ENCODE measurements at regions not wholly inside any gene's neighbourhood (a gene's known extent, or its start where the extent isn't known, plus 50 kb on each side); places are given as distances from the start of the nearest gene placed in this dataset.
A peak's percentile ranks its signal among the peaks of the same experiment; 100 is the strongest.
"Not testable (repeated sequence)": the region's sequence is repeated elsewhere in the genome, so short reads cannot be mapped to it uniquely, and the experiment has no call there.

DNA sequence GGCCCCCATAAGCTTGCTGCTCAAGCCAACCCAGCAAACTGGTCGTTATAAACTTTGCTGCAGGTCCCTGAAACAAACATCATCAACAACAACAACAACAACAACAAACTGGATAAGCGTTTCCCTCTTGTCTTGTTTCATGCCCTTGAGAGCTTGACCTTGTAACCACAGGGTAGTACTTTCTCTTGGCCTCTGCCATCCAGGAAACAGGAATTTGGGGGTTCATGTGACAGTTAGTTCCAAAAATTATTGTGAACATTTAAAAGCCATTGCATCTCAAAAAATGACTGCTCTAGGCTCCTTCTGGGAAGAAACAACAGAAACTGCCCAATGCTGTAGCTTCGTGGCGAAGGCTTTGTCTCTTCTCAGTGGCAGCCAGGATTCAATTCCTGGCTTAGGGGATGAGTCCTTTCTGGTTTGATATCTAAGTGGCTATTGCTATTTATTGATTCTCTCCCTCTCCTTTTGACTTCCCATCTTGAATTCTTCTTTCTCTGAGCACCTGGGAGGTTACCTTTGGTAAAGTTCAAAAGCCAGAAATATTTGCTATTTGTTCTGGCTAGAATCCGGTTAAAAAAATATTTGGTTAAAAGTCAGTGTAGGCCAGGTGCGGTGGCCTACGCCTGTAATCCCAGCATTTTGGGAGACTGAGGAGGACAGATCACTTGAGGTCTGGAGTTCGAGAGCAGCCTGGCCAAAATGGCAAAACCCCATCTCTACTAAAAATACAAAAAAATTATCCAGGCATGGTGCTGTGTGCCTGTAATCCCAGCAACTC is 52.0 kb upstream of the CPM start:
- no peak for DNase-seq

DNA sequence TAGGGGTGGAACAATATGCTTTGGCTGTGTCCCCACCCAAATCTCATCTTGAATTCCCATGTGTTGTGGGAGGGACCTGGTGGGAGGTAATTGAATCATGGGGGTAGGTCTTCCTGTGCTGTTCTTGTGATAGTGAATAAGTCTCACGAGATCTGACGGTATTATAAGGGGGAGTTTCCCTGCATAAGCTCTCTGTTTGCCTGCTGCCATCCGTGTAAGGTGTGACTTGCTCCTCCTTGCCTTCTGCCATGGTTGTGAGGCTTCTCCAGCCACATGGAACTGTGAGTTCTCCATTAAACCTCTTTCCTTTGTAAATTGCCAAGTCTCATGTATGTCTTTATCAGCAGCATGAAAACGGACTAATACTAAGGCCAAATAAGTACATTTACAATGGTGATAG is 64.6 kb upstream of the CPM start:
- not testable (repeated sequence) for DNase-seq

DNA sequence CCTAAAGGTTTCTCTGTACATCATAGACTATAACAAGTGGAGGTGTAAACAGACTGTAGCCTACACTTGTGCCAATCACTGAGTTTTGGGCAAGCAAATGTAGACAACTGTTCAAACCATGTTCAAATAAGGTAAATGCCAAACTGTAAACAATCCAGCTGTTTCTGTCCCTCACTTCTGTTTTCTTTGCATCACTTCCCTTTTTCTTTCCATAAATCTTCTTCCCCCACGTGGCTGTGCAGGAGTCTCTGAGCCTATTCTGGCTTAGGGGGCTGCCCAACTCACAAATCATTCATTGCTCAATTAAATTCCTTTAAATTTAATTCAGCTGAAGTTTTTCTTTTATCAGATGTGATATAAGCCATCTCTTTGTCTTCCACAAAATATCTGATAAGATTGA is 65.1 kb upstream of the CPM start:
- DNase-seq: no peak

DNA sequence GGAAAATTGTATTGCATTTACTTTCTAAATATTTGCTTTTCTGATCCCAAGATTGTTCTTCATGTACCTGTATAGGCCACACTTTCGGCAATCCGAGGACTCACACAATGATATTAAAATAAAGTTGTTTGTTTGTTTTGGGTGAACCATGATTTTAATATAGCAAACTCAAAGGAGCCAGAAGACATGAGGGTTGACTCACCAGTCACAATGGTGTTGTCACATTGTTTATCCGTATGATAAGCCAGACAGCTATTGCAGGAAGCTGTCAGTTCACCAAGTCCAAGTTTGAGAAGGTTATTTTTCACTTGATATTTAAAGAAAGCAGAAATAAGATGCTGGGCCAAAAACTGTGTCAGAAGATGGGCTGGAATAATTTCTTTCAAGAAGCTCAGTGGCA is 67.1 kb upstream of the CPM start:
- no peak for DNase-seq

DNA sequence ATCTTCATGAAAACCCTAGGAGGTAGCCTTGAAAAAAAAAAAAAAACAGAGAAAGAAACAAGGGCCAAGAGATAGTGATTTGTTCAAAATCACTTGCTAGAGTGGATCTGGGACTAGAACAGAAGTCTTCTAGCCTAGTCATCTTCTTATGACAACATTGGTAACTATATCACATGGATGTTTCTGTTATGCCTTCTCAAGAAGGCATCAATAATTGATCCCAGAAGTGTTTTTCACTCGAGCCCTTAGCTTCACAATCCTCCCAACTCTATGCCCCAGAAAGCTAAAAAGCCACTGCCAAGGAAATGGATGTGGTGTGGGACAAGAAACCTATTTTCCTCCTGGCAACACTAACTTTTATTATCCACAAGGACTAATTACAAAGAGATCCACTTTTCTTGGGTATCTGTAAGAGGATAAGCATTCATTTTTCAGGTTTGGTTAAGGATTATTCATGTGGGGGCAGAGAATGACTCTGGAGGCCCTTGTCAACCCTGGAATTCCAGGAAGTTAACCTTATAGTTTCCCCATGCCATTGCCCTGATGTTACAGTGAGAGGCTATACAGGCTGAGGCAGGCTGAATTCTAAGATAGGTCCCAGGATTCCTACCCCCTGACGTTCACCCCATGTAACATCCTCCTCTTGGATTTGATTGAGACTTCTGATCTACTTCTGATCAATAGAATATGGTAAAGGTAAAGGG is 67.7 kb upstream of the CPM start:
- no peak for DNase-seq

DNA sequence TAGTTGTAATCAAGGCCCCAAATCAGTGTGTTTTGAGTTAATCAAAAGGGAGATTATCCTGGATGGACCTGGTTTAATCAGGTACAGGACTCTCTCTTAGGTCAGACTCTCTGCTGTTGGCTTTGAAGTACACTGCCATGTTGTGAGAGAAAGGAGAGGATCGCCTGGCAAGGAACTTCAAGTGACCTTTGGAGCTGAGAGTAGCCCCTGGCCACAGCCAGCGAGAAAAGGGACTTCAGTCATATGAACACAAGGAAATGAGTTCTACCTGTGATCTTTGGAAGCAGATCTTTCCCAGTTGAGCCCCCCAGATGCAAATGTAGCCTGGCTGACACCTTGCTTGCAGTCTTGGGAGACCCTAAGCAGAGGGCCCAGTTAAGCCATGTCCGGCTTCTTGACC is 68.3 kb upstream of the CPM start:
- no peak for DNase-seq

DNA sequence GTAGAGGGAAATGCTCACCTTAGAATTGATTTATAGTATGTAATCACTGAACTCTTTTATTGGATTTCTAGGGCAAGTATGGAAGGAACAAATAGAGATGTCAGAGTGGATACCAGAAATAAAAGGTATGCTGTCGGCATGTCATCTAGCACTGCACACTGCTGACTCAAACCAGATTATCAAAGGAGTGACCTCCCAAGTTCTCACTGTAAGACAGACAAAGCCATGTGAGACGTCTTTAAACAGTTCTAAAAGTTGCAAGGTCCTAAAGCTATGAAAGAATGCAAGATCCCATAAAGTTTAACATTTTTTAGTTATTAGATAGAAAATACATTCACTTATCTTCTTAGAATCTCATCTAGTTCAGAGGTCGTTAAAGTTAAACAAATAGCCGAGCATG is 70.0 kb upstream of the CPM start:
- no peak for DNase-seq

DNA sequence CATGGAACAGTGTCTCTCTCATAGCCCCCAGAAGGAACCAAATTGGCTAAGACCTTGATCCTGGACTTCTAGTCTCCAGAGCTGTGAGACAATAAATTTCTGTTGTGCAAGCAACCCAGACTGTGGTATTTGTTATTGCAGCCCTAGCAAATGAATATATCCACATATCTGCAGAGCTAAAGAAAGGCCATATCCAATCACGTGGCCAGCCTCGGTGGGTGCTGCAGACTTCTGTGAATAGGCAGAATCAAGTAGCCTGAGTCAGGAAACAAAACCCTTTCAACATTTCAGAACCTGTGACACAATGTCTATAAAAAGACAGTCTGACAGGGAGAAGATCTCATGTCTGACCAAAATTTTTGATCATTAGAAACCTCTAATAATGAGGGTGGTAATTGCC is 71.0 kb upstream of the CPM start:
- DNase-seq: no peak

DNA sequence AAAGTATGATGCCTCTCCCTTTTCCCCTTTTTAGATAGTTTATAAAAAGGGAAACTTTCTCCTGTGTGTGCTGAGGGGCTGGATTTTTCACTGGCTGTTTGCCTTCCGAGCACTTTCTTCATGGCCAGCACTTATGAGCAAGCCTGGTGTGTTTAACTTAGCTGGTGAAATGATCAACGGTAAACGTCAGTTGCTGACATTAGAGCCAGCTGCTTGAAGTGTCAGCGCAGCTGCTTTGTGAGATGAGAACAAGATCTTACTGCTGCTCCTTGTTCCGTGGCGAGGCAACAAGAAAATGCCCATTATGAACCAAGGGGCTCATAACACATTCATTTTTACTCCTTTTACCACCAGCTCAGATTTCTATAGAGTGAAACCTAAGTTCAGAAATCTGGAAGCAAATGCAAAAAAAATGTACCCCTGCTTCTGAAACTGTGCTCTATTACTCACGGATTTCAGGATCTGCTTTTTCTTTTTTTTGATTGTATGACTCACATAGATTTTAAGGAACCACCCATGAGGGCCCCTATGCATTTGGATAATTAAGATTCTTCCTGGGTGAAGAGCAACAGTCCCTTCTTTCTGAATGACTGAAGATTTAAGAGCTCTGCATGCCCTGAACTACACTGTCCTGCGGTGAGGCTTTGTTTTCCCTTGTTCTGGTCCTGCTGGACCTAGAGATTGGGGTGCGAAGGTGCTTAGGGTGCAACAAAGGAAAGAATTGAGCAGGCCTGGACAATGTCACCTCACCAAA is 74.3 kb upstream of the CPM start:
- DNase-seq: peak in 1 of 2 donors; percentile 1

DNA sequence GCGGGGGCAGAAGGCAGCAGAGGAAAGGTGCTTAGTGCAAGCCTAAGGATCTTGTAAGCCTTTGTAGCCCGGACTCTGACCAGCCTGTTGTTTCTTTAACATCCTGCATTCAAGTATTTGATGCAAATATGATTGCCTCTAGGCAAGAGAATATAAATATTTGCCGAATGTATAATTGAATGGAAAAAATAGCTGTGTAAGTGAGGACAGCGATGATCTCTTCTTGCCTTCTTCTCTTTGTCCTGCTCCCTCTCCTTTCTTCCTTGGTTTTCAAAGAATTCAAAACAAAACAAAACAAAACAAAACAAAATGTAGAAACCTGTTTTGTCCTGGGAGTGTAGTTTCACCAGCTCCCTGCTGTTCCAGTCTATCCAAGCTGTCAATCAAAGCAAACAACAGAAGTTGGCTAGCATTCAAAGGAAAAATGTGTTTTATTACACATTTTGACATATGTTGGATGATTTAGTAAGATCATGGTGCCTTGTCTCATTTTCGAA is 74.9 kb upstream of the CPM start:
- no peak for DNase-seq

DNA sequence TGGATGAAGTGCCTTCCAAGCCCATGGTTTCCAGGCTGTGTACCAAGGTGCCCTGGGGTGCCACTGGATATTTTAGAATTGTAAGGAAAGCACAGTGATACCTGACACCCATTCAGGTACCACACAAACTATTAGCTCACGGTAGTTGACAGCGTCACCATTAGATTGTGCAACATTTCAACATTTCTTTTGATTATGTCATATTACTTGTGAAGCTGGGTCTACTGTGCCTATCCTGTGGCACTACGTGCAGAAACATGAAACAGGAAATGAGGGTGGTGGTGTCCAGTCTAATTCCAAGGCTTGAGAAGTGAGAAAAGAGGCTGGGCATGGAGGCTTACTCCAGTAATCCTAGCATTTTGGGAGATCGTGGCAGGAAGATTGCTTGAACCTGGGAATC is 75.5 kb upstream of the CPM start:
- DNase-seq: no peak

DNA sequence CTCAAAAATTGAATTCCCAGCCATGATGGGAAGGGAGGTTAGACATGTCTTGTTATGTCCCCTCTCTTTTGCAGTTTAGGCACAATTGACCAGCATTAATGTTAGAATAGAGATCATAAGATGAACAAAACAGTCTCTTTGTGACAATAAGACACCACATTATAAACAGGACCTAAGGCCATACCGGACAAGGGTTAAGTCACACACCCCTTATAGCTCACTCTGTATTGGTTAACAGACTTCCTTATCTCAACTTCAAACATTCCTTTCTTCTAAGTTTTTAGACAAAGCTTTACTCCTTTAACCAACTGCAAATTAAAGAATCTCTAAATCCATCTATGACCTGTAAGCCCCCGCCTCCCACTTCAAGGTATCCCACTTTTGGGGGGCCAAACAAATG is 81.1 kb upstream of the CPM start:
- DNase-seq: no peak

DNA sequence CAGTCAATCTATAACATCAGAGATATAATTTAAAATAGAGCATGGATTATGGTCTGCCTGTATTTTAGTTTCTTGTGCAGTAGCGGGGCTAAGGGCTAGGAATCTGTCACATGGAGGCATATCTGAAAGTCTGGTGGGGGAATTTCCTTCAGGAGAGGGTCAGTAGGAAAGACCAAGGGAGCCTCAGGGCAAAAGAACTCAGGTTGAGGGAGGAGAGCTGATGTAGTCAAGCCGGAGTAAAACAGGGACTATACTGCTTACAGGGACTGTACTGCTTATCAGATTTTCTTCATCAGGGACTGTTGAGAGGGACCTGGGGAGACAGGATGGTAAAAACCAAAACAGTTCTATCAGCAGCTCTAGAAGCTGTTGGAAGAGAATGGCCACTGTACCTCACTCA is 82.0 kb upstream of the CPM start:
- no peak for DNase-seq

DNA sequence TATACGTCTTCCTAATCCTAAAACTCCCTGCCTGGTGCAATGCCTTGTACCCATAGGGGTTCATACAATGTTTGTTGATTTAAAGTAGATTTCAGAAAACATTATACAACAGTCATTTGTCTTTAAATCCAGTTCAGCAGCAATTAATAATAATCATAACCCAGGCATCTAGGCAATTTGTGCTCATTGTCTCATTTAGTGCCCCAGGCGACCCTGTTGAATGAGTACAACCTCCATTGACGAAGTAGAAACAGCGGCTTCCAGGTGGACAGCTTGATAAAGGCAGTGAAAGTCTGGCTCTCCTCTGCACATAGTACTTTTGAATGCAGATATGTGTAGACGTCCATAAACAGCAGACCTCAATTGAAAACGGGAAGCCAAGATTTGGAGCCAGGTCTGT is 82.9 kb upstream of the CPM start:
- DNase-seq: no peak

DNA sequence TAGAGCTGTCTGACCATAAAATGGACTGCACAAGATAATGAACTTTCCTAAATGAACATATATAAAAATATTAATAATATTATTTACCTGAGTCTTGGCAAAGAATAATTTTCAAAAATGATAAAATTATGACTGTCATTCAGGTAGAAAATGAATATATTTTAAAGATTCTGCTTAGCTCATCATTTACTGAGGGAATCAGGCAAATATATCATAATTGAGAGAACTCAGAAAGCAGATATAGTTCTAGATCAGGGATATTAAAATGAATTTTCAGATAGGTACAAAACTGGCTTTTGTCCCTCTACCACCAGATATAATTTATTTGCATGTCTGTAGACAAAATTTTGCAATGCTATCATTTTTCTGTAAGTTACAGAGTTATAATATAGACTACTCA is 86.1 kb upstream of the CPM start:
- DNase-seq: no peak

DNA sequence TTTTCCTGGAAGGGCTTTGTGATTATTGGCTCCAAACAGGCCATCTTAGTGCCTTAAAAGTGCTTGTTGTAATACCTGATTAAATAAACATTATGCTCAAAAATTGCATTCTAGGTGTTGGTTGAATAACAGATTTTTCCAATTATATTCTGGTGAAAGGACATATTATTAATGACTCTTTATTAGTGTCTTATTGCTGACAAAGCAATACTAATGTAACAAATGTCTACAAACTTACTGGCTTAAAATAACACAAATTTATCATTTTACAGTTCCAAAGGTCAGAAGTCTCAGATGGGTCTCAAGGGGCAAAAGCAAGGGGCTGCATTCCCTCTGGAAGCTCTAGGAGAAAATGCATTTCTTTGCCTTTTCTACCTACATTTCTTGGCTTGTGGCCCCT is 86.9 kb upstream of the CPM start:
- no peak for DNase-seq

DNA sequence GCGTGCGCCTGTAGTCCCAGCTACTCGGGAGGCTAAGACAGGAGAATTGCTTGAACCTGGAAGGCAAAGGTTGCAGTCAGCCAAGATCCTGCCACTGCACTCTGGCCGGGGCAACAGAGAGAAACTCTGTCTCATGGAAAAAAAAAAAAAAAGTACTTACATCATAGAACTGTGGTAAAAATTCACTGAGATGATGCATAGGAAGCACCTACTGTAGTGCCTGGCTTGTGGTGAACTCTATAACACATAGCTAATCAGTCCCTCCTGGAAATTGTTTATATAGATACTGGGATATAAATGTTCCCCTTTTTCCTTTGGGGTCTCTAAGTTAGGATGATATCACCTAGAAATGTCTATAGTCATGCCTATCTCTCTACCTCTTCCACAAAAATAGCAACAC is 89.7 kb upstream of the CPM start:
- no peak for DNase-seq

DNA sequence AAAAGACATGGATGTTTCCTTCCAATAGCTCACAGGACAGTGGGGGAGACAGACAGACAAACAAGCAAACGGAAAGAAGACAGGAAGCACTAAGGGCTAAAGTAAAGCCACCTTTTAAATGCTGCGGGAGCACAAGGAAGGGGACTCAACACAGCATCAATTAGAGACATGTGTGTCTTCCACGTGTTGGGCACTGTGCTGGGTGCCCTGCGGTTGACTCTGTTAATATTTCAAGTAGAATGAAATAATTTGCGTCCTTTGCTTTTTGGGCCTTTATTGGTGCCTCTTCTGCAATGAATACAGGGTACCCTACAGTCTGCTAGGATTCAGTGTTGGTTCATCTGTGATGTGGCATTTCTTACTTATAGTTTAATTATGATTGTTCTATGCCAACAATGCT is 90.9 kb upstream of the CPM start:
- DNase-seq: no peak

DNA sequence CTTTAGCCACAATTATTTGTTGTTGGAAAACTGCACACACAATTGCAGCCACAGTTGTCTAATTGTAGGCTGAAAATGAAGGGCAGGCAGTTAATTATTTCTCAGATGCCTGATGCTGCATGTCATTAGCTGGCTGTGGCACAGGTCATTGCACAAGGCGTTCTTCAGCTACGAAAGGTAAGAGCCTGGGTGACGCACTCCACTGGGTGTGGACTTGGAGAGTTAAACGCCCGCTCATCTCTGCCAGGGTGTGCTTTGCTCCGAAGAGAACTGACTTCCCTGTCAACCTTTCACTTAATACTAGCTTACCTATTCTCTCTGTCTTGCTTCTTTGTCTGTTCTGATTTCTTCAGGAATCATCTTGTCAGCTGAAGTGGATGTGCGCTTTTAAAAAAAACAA is 91.4 kb upstream of the CPM start:
- no peak for DNase-seq

DNA sequence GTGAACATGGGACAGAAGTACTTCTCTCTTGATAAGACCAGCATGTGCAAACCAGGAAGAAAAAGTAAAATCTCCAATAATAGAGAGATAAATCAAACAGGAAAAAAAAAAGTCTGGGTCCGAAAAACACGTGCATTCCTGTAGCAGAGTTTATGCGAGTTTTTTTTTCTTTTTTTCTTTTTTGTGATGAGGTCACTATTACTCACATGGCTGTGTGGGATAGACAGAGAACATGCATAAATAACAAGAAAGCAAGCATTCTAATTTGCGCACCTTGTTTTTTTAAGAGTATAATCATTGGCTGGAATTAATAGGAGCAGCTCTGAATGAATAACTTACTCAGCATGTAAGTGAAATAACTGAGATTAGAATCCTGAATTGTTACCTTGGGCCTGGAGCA is 91.9 kb upstream of the CPM start:
- no peak for DNase-seq

DNA sequence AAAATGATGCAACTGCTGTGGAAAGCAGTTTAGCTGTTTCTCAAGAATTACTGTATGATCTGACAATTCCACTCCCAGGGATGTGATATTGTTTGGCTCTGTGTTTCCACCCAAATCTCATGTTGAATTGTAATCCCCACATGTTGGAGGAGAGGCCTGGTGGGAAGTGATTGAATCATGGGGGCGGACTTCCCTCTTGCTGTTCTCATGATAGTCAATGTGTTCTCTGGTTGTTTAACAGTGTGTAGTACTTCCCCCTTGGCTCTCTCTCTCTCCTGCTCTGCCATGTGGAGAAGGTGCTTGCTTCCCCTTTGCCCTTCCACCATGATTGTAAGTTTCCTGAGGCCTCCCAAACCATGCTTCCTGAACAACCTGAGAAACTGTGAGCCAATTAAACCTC is 93.4 kb upstream of the CPM start:
- DNase-seq: no peak

DNA sequence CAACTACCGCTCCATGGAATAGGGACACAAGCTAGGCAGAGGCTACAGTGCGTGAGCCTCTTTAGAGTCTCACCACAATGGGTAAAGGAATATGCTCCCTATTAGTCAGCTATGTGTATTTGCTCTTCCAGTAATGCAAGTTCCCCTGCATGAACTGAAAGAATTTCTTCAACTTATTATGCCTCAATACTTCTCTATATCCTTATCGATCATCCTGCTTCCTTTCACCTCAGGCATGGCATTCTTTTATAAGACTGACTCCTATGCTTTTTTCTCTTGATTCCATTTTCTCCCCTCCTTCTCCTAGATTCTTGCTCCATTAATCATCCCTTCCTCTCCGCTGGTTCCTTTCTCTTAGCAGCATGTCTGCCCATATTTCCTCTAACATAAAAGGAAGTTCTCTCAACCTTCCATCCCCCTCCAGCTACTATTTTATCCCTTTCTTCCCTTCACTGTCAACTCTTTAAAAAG is 94.5 kb upstream of the CPM start:
- no peak for DNase-seq

DNA sequence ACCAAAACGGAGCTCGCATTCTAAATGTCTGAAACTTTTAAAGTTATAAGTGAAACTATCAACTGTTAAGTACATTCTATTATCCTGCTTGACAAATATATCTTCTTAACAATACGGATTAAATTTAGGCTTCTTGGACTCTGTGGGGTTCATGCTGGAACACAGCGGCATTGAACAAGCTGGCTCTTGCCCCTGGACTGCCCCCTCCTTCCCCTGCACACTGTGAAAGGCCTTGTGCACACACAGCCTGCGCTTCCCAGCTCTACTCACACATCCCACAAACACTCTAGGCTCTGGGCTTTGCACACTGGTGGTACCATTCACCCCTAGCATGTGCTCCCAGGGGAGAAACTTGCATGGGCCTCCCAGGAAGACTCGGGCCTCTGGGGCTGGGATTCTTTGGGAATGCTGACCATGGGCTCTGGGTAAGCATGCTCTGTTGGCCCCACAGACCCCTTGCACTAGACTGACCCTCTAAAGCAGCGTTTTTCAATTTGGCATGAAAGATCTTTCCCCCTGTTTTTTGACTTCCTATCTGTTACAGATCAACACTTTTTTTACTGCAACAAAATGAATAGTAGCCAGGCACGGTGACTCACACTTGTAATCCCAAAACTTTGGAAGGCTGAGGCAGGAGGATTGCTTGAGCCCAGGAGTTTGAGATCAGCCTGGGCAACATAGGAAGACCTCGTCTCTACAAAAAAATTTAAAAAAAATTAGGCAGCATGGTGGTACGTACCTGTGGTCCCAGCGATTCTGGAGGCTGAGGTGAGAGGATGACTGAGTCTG is 96.2 kb upstream of the CPM start:
- DNase-seq: no peak

Data from stimulated activated CD4-positive, alpha-beta T cell treated with anti-CD3 and anti-CD28 coated beads, Interleukin-2, amount 100 ng/mL, for 48 hours (primary cell).